ENCODE measurements at regions not wholly inside any gene's neighbourhood (a gene's known extent, or its start where the extent isn't known, plus 50 kb on each side); places are given as distances from the start of the nearest gene placed in this dataset.

- Histone ChIP-seq H3K4me2 (ENCODE audit: low read length) (no peak overlapping the region), H3K9me3 (ENCODE audit: insufficient read depth, low read length) (no peaks in the 10 kb centered on the region), H2AFZ (ENCODE audit: low read depth, low read length) (no peak overlapping the region), H3K27ac (ENCODE audit: low read length) (no peak overlapping the region), H3K4me3 (ENCODE audit: low read length) (no peak overlapping the region), H3K79me2 (ENCODE audit: low read length) (no peaks in the 10 kb centered on the region), H3K9ac (ENCODE audit: low read length) (no peak overlapping the region), H3K27me3 (ENCODE audit: low read depth, low read length) (no peaks in the 10 kb centered on the region), H3K4me1 (ENCODE audit: low read length) (peaks cover 5% of the 10 kb centered on the region), H4K20me1 (ENCODE audit: insufficient read depth, low read length) (no peaks in the 10 kb centered on the region), H3K36me3 (replicated peaks; ENCODE audit: low read depth, low read length) (no peaks in the 10 kb centered on the region)
- no peak for TF ChIP-seq CTCF (IDR thresholded peaks at IDR 0.05; ENCODE audit: low read depth, low read length)
- no peak for TF ChIP-seq EZH2phosphoT487 (IDR thresholded peaks at IDR 0.05; ENCODE audit: low read depth)
Measured at GRCh38 chr6:105951322-105951721, 134.8 kb upstream of the PRDM1 start.

GRCh38 chr6:105949869-105950268 lies 136.3 kb upstream of the PRDM1 start:
- Histone ChIP-seq H2AFZ (ENCODE audit: low read depth, low read length) (no peak overlapping the region), H3K4me3 (ENCODE audit: low read length) (no peak overlapping the region), H3K27me3 (ENCODE audit: low read depth, low read length) (no peaks in the 10 kb centered on the region), H3K79me2 (ENCODE audit: low read length) (no peaks in the 10 kb centered on the region), H3K36me3 (replicated peaks; ENCODE audit: low read depth, low read length) (no peaks in the 10 kb centered on the region), H3K4me1 (ENCODE audit: low read length) (peaks cover 5% of the 10 kb centered on the region), H3K27ac (ENCODE audit: low read length) (no peak overlapping the region), H4K20me1 (ENCODE audit: insufficient read depth, low read length) (no peaks in the 10 kb centered on the region), H3K9me3 (ENCODE audit: insufficient read depth, low read length) (no peaks in the 10 kb centered on the region), H3K9ac (ENCODE audit: low read length) (no peak overlapping the region), H3K4me2 (ENCODE audit: low read length) (no peak overlapping the region)
- TF ChIP-seq CTCF (IDR thresholded peaks at IDR 0.05; ENCODE audit: low read depth, low read length), result no peak
- TF ChIP-seq EZH2phosphoT487 (IDR thresholded peaks at IDR 0.05; ENCODE audit: low read depth), result no peak

GRCh38 chr6:105943514-105943913 lies 142.6 kb upstream of the PRDM1 start:
- no peak for TF ChIP-seq EZH2phosphoT487 (IDR thresholded peaks at IDR 0.05; ENCODE audit: low read depth)
- no peak for TF ChIP-seq CTCF (IDR thresholded peaks at IDR 0.05; ENCODE audit: low read depth, low read length)
- no peaks in the 10 kb centered on the region for H3K27me3 ChIP-seq (ENCODE audit: low read depth, low read length)
- H3K9ac ChIP-seq (ENCODE audit: low read length), result no peak overlapping the region
- H3K4me2 ChIP-seq (ENCODE audit: low read length), result no peak overlapping the region
- H3K9me3 ChIP-seq (ENCODE audit: insufficient read depth, low read length), result no peaks in the 10 kb centered on the region
- no peak overlapping the region for H2AFZ ChIP-seq (ENCODE audit: low read depth, low read length)
- H3K4me3 ChIP-seq (ENCODE audit: low read length), result no peak overlapping the region
- no peaks in the 10 kb centered on the region for H3K79me2 ChIP-seq (ENCODE audit: low read length)
- no peaks in the 10 kb centered on the region for H3K36me3 ChIP-seq (replicated peaks; ENCODE audit: low read depth, low read length)
- H3K27ac ChIP-seq (ENCODE audit: low read length), result no peak overlapping the region
- no peaks in the 10 kb centered on the region for H4K20me1 ChIP-seq (ENCODE audit: insufficient read depth, low read length)
- no peaks in the 10 kb centered on the region for H3K4me1 ChIP-seq (ENCODE audit: low read length)

GRCh38 chr6:105941621-105942412 lies 144.3 kb upstream of the PRDM1 start:
- TF ChIP-seq CTCF (IDR thresholded peaks at IDR 0.05; ENCODE audit: low read depth, low read length), result no peak
- no peak for TF ChIP-seq EZH2phosphoT487 (IDR thresholded peaks at IDR 0.05; ENCODE audit: low read depth)
- Histone ChIP-seq H3K36me3 (replicated peaks; ENCODE audit: low read depth, low read length) (no peaks in the 10 kb centered on the region), H3K9me3 (ENCODE audit: insufficient read depth, low read length) (no peaks in the 10 kb centered on the region), H3K9ac (ENCODE audit: low read length) (no peak overlapping the region), H4K20me1 (ENCODE audit: insufficient read depth, low read length) (no peaks in the 10 kb centered on the region), H3K4me1 (ENCODE audit: low read length) (no peaks in the 10 kb centered on the region), H3K4me2 (ENCODE audit: low read length) (no peak overlapping the region), H3K27ac (ENCODE audit: low read length) (no peak overlapping the region), H3K79me2 (ENCODE audit: low read length) (no peaks in the 10 kb centered on the region), H3K4me3 (ENCODE audit: low read length) (no peak overlapping the region), H3K27me3 (ENCODE audit: low read depth, low read length) (no peaks in the 10 kb centered on the region), H2AFZ (ENCODE audit: low read depth, low read length) (no peak overlapping the region)
